Caco-2 (cell line): ENCODE measurements at regions not wholly inside any gene's neighbourhood (a gene's known extent, or its start where the extent isn't known, plus 50 kb on each side); places are given as distances from the start of the nearest gene placed in this dataset.

Experiments
- BruUV-seq: library from RNA; stranded (reverse); fragments of 400-500 nt; replicated peaks from 2 replicates; lab custom pipeline; 2021; lab: Mats Ljungman, UMichigan
- CTCF ChIA-PET: fragments of 300-600 bp; sonication (Branson Sonifier 250); formaldehyde crosslinking; loops from one replicate; lab custom pipeline; 2022; ENCODE audit warnings: antibody characterized with exemption; lab: Charles Lee
- POLR2A ChIA-PET: fragments of 300-600 bp; sonication (Branson Sonifier 250); formaldehyde crosslinking; loops from one replicate; lab custom pipeline; 2022; ENCODE audit warnings: antibody characterized with exemption; lab: Charles Lee
- DNase-seq, 2 experiments: peaks; one replicate each; pipeline versions ENCODE4 v3.0.0 to v3.0.0-alpha.2; 2020 to 2022
- H3K27me3 ChIP-seq: replicated peaks from 2 replicates; pipeline ENCODE4 v1.6.0; 2011; ENCODE audit warnings: low read length; ENCODE audit not compliant: control insufficient read depth, insufficient read depth
- H3K36me3 ChIP-seq: 2 replicates; pipeline ENCODE4 v1.5.1; 2011; ENCODE audit warnings: low read length; ENCODE audit not compliant: control insufficient read depth, insufficient read depth
- H3K4me1 ChIP-seq: fragments of 250-450 bp; sonication (Bioruptor Pico); 2 replicates; pipeline ENCODE4 v1.5.1; 2020; ENCODE audit warnings: mild to moderate bottlenecking
- H3K4me3 ChIP-seq: 2 replicates; pipeline ENCODE4 v1.5.1; 2011; ENCODE audit warnings: low read depth, mild to moderate bottlenecking, control low read depth, low read length
- H3K9me3 ChIP-seq: fragments of 250-450 bp; sonication (Bioruptor Pico); 2 replicates; pipeline ENCODE4 v1.5.1; 2020; ENCODE audit warnings: mild to moderate bottlenecking, moderate library complexity
- H3K27ac Mint-ChIP-seq: one replicate; pipeline ENCODE4 v1.8.0; 2022; ENCODE audit warnings: mixed read lengths; ENCODE audit not compliant: unreplicated experiment
- H3K27me3 Mint-ChIP-seq: one replicate; pipeline ENCODE4 v1.8.0; 2022; ENCODE audit warnings: mixed read lengths; ENCODE audit not compliant: insufficient read depth, unreplicated experiment
- H3K36me3 Mint-ChIP-seq: one replicate; pipeline ENCODE4 v1.8.0; 2022; ENCODE audit warnings: mild to moderate bottlenecking, mixed read lengths; ENCODE audit not compliant: insufficient read depth, unreplicated experiment
- H3K4me1 Mint-ChIP-seq: one replicate; pipeline ENCODE4 v1.8.0; 2022; ENCODE audit warnings: low read depth, mixed read lengths; ENCODE audit not compliant: unreplicated experiment
- H3K4me3 Mint-ChIP-seq: one replicate; pipeline ENCODE4 v1.8.0; 2022; ENCODE audit warnings: mild to moderate bottlenecking, moderate library complexity, mixed read lengths; ENCODE audit not compliant: unreplicated experiment
- H3K9me3 Mint-ChIP-seq: one replicate; pipeline ENCODE4 v1.8.0; 2022; ENCODE audit warnings: mixed read lengths; ENCODE audit not compliant: unreplicated experiment
- CTCF ChIP-seq, 2 experiments: fragments of 200-600 bp in 1 of 2; IDR thresholded peaks; 1 replicate in 1 of 2; 2 replicates in 1 of 2; pipeline versions ENCODE4 v1.5.1 to v1.8.0; 2011 to 2022; ENCODE audit warnings: antibody characterized with exemption in 1 of 2, control low read depth in 1 of 2, inconsistent platforms in 1 of 2, low read depth in 1 of 2, low read length in 1 of 2, mild to moderate bottlenecking in 1 of 2, moderate library complexity in 1 of 2; ENCODE audit not compliant: insufficient read depth in 1 of 2, severe bottlenecking in 1 of 2, unreplicated experiment in 1 of 2
- intact Hi-C: fragments of 100-400 bp; cut with micrococcal nuclease; formaldehyde crosslinking; loops from one replicate; pipeline ENCODE4 v1.10.0; 2022; ENCODE audit not compliant: unreplicated experiment

- no peak for DNase-seq
- peaks cover 5% of the 10 kb centered on the region; the same call in 1 of the 2 replicates for H3K9me3 ChIP-seq
- peaks cover 11% of the 10 kb centered on the region for H3K9me3 Mint-ChIP-seq
- intact Hi-C loops: no loop called here
- ChIA-PET POLR2A (no interaction called here), CTCF (no interaction called here)
- no peaks in the 10 kb centered on the region for H3K27me3 ChIP-seq
- no peaks in the 10 kb centered on the region for H3K4me1 ChIP-seq
- no TSS peak for BruUV-seq
- H3K36me3 Mint-ChIP-seq: no peaks in the 10 kb centered on the region
- H3K27ac Mint-ChIP-seq: no peak overlapping the region
- H3K4me1 Mint-ChIP-seq: no peaks in the 10 kb centered on the region
- peaks cover 17% of the 10 kb centered on the region for H3K27me3 Mint-ChIP-seq
- H3K4me3 ChIP-seq: no peak overlapping the region
- no peak overlapping the region for H3K4me3 Mint-ChIP-seq
- H3K36me3 ChIP-seq: no peaks in the 10 kb centered on the region
- TF ChIP-seq CTCF (IDR thresholded peaks at IDR 0.05; ENCODE audit: insufficient read depth in 1 of 2, low read depth in 1 of 2, low read length in 1 of 2, severe bottlenecking in 1 of 2, unreplicated experiment in 1 of 2): no peak
These were observed 122.3 kb downstream of the BRD1 start for GRCh38 chr22:49705216-49705971.

- H3K4me3 ChIP-seq: no peak overlapping the region
- POLR2A ChIA-PET: no interaction called here
- H3K4me3 Mint-ChIP-seq: no peak overlapping the region
- peaks cover 17% of the 10 kb centered on the region for H3K27me3 Mint-ChIP-seq
- peaks cover 15% of the 10 kb centered on the region for H3K9me3 Mint-ChIP-seq
- CTCF ChIA-PET: no interaction called here
- H3K4me1 Mint-ChIP-seq: no peaks in the 10 kb centered on the region
- H3K36me3 ChIP-seq: no peaks in the 10 kb centered on the region
- H3K27ac Mint-ChIP-seq: no peak overlapping the region
- no peaks in the 10 kb centered on the region for H3K27me3 ChIP-seq
- intact Hi-C loops: no loop called here
- peaks cover 5% of the 10 kb centered on the region; the same call in 1 of the 2 replicates for H3K9me3 ChIP-seq
- no peaks in the 10 kb centered on the region for H3K36me3 Mint-ChIP-seq
- H3K4me1 ChIP-seq: no peaks in the 10 kb centered on the region
- no TSS peak for BruUV-seq
- no peak for TF ChIP-seq CTCF (IDR thresholded peaks at IDR 0.05; ENCODE audit: insufficient read depth in 1 of 2, low read depth in 1 of 2, low read length in 1 of 2, severe bottlenecking in 1 of 2, unreplicated experiment in 1 of 2)
- no peak for DNase-seq
These were observed 123.1 kb downstream of the BRD1 start for GRCh38 chr22:49704345-49705215.

- H3K9me3 ChIP-seq: peaks cover 5% of the 10 kb centered on the region; the same call in 1 of the 2 replicates
- no peak for DNase-seq
- no peak for TF ChIP-seq CTCF (IDR thresholded peaks at IDR 0.05; ENCODE audit: insufficient read depth in 1 of 2, low read depth in 1 of 2, low read length in 1 of 2, severe bottlenecking in 1 of 2, unreplicated experiment in 1 of 2)
- ChIA-PET POLR2A (no interaction called here), CTCF (no interaction called here)
- no peaks in the 10 kb centered on the region for H3K4me1 ChIP-seq
- H3K9me3 Mint-ChIP-seq: peaks cover 15% of the 10 kb centered on the region
- H3K27me3 Mint-ChIP-seq: peaks cover 17% of the 10 kb centered on the region
- no peak overlapping the region for H3K4me3 ChIP-seq
- H3K36me3 Mint-ChIP-seq: no peaks in the 10 kb centered on the region
- no peaks in the 10 kb centered on the region for H3K27me3 ChIP-seq
- no peak overlapping the region for H3K4me3 Mint-ChIP-seq
- no peaks in the 10 kb centered on the region for H3K36me3 ChIP-seq
- no peak overlapping the region for H3K27ac Mint-ChIP-seq
- BruUV-seq: no TSS peak
- intact Hi-C loops: no loop called here
- H3K4me1 Mint-ChIP-seq: no peaks in the 10 kb centered on the region
These were observed 123.7 kb downstream of the BRD1 start for GRCh38 chr22:49703990-49704344.
